Effector memory CD4-positive, alpha-beta T cell (primary cell): ENCODE measurements at regions not wholly inside any gene's neighbourhood (a gene's known extent, or its start where the extent isn't known, plus 50 kb on each side); places are given as distances from the start of the nearest gene placed in this dataset.
A peak's percentile ranks its signal among the peaks of the same experiment; 100 is the strongest.

Experiments used
- DNase-seq, 3 donors: peaks; one replicate each; pipeline ENCODE4 v3.0.0-alpha.2; 2020
- H3K27ac ChIP-seq: 2 replicates; pipeline ENCODE4 v1.7.0; 2013; ENCODE audit warnings: mild to moderate bottlenecking, low read length, moderate library complexity; ENCODE audit not compliant: insufficient read depth, poor library complexity, severe bottlenecking
- H3K27me3 ChIP-seq: replicated peaks from 2 replicates; pipeline ENCODE4 v1.7.0; 2013; ENCODE audit warnings: mild to moderate bottlenecking, low read length; ENCODE audit not compliant: insufficient read depth, control insufficient read depth, poor library complexity, severe bottlenecking
- H3K36me3 ChIP-seq: 2 replicates; pipeline ENCODE4 v1.7.0; 2013; ENCODE audit warnings: mild to moderate bottlenecking, low read length, moderate library complexity; ENCODE audit not compliant: control insufficient read depth, insufficient read depth
- H3K4me1 ChIP-seq: 2 replicates; pipeline ENCODE4 v1.7.0; 2013; ENCODE audit warnings: low read length, mild to moderate bottlenecking; ENCODE audit not compliant: control insufficient read depth, insufficient read depth, poor library complexity, severe bottlenecking
- H3K4me3 ChIP-seq: 2 replicates; pipeline ENCODE4 v1.7.0; 2013; ENCODE audit warnings: low read length, low read depth, mild to moderate bottlenecking; ENCODE audit not compliant: insufficient read depth, poor library complexity, severe bottlenecking
- H3K9me3 ChIP-seq: 2 replicates; pipeline ENCODE4 v1.7.0; 2013; ENCODE audit warnings: mild to moderate bottlenecking, low read length, moderate library complexity; ENCODE audit not compliant: control insufficient read depth

DNA sequence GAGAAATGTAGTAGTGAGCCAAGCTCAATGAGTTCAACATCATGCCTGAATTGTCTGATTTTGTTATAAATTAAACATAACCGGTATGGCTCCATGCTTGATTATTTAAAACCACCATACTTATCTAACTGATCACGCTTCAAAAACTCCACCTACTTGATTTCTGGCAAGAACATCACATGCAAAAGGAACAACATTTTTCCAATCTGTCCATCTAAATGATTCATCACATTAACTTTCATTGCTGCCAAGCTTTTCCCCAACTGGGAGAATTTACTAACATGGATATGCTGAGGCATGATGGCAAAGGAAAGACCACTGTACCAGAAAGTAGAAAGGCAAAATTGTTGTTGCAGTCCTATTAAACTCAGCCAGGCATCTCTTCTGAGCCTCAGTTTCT, 286.8 kb downstream of the TRIB2 start:
- peaks cover 2% of the 10 kb centered on the region for H3K4me1 ChIP-seq
- DNase-seq: no peak
- no peaks in the 10 kb centered on the region for H3K36me3 ChIP-seq
- H3K9me3 ChIP-seq: no peaks in the 10 kb centered on the region
- no peak overlapping the region for H3K27ac ChIP-seq
- H3K4me3 ChIP-seq: no peak overlapping the region
- no peaks in the 10 kb centered on the region for H3K27me3 ChIP-seq

DNA sequence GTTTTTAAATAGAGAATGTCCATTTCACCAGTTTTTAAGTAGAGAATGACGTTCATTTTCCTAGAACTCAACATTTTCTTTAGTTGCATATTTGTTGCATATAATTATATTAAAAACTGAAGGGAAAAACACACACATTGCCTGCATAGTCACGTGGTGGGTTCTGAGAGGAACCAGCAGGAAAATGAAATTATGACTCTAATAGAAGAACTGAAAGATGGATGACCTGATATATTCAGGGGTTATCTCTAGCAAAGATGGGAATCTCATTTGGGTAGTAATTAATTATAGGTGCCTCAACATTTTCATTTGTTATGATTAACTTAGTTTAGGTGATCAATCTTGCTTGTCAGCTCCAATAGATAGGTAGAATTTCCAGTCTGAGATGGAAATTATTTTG, 288.3 kb downstream of the TRIB2 start:
- Histone ChIP-seq H3K4me1 (peaks cover 2% of the 10 kb centered on the region), H3K36me3 (no peaks in the 10 kb centered on the region), H3K27ac (no peak overlapping the region), H3K27me3 (no peaks in the 10 kb centered on the region), H3K9me3 (no peaks in the 10 kb centered on the region), H3K4me3 (no peak overlapping the region)
- no peak for DNase-seq

DNA sequence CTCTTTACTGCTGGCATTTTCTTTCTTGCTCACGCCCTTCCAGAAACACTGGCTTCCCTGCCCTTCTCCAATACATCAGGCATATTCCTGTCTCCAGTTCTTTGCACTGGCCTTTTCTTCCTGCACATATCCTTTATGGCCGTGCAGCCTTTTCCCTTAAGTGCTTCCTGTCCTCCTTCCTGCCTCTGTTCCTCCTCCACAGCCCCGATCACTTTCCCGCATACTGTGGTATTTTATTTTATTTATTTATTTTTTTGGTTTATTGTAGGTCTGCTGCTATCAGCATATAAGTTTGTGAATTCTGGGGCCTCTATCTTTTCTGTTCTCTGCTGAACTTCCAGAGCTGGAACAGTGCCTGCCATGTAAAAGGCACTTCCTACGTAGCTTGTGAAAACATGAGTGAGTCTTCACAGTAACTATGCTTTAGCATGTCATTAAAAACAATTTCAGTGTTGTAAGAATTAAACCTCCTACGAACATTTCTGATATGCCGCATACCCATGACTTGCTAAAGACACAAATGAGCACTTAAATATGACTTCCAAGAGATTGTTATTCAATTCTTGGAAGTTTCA, 289.1 kb downstream of the TRIB2 start:
- no peak for DNase-seq

DNA sequence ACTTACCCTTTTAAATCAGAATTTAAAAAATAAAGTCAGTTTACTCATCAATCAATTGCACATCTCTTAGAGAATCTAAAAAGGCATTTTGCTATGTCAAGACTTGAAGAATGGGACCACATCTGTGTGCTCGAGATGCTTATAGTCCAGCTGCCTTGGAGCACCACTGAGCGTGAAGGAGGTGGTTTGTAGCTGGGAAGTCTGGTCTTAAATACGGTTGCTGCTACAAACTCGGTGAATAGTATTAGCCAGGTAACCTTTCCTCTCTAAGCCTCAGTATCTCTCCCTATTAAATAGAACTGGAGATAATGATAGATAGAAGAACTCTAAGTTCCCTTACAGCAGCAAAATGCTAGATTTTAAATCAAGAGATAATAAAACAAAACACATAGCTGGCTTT, 289.7 kb downstream of the TRIB2 start:
- Histone ChIP-seq H3K4me1 (peaks cover 2% of the 10 kb centered on the region), H3K4me3 (no peak overlapping the region), H3K9me3 (no peaks in the 10 kb centered on the region), H3K27me3 (no peaks in the 10 kb centered on the region), H3K36me3 (no peaks in the 10 kb centered on the region), H3K27ac (no peak overlapping the region)
- no peak for DNase-seq

More for the DNA sequence above, 289.1 kb downstream of the TRIB2 start:
- H3K4me3 ChIP-seq: no peak overlapping the region
- H3K27me3 ChIP-seq: no peaks in the 10 kb centered on the region
- H3K36me3 ChIP-seq: no peaks in the 10 kb centered on the region
- no peaks in the 10 kb centered on the region for H3K9me3 ChIP-seq
- H3K4me1 ChIP-seq: peaks cover 2% of the 10 kb centered on the region
- no peak overlapping the region for H3K27ac ChIP-seq

DNA sequence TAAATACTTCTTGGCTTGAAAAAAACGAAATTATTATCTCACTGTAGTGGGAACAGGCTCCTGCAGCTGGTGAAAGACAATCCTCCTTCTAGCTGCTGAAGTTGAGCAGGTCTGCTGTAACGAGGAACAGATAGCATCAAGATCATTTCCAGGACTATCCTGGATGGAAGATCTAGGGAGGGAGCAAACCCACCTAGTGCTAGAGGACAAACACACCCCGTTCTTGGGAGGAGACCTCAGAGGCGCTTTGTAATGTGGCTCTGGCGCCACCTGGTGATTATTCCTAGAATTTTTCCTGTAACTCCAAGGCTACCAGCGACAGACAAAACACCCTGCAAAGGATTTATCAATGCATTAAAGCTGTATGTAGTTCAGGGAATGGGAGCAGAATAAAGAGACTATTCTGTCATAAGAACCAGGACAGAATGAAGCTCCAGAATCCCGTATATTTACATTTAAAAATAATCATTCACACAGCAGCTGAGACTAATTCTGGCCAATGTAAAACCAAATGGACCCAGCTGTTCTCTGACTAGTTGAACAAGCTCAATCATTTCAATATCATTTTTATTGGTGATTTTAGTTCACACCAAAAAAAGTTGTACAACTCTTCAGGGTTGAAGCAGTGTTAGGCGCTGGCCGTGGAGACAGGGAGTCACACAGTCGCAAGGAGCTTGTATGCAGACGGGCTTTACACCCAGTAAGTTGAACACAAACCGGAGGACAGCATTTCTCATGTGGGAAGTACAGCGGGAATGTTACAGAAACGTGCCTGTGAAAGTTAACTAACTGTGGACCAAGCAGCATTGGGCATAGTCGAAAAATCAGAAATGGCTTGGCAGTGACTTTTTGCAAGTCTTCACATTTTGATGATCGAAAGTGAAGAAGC, 290.3 kb downstream of the TRIB2 start:
- no peaks in the 10 kb centered on the region for H3K27me3 ChIP-seq
- H3K4me1 ChIP-seq: no peaks in the 10 kb centered on the region
- peak; percentile 22 to 49 (median 34) for DNase-seq
- no peaks in the 10 kb centered on the region for H3K9me3 ChIP-seq
- H3K27ac ChIP-seq: no peak overlapping the region
- H3K4me3 ChIP-seq: no peak overlapping the region
- no peaks in the 10 kb centered on the region for H3K36me3 ChIP-seq

DNA sequence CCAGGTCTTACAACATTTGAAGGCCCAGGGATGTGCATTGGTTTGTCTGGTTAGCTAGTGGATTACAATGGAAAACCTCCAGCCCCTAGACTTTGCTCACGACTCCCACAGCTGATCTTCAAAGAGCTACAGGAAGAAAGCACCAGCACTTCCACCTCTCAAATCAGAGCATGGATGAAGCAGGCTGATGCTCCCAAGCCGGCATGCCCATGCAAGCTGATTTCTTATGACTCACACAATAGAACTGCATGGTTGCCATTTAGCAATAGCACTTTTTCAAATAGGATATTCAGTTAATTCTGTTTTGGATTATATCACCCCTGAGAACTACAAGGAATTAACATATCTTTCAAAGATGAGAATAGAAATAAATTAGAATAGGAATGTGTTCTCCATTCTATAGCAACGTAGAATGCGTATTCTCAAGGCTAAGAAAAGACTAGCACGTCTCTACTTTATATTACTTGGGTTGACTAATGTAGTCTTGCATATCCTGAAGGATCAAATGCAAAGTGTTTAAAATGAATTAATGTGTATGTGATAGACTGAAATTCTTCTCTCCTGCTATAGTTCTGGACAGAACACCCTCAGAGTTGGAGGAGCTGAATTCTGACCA, 292.4 kb downstream of the TRIB2 start:
- DNase-seq: no peak
- no peaks in the 10 kb centered on the region for H3K9me3 ChIP-seq
- no peak overlapping the region for H3K4me3 ChIP-seq
- H3K36me3 ChIP-seq: no peaks in the 10 kb centered on the region
- H3K27ac ChIP-seq: no peak overlapping the region
- no peaks in the 10 kb centered on the region for H3K4me1 ChIP-seq
- H3K27me3 ChIP-seq: no peaks in the 10 kb centered on the region

DNA sequence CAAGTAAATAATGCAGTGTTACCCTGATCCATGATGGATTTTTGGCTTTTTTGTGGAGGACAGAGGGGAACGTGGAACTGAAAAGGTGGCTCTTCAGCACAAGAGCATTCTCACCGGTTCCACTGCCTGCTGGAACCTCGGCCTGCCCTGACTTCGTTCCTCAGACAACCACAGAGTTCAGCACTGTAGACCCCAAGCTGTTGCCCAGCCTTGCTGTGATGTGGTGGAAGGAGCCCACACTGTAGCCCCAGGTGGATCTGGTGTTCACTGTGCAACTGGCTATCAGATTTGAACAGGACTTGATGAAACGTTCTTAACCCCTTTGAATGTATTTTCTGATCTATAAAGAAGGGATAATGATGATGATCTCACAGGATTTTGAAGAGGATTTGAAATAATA, 293.5 kb downstream of the TRIB2 start:
- Histone ChIP-seq H3K9me3 (no peaks in the 10 kb centered on the region), H3K4me3 (no peak overlapping the region)
- no peak for DNase-seq

DNA sequence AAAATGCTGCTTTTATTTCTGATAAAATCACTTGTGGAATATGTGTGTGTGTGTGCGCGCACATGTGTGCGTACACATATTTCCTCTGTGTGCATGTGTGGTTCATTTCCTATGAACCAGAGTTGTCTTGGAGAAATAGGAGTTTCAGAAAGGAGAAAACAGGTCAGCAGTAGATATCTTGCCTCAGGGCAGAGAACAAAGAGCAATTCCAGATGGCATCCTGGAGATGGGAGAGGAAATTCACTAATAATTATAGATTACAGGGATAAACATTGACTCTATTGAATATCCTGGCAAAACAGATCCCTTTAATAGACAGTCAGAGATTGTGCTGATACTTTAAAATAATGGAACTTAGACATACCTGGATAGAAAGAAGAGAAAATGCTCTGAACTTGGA, 298.0 kb downstream of the TRIB2 start:
- DNase-seq: no peak
- H3K4me3 ChIP-seq: no peak overlapping the region
- no peaks in the 10 kb centered on the region for H3K36me3 ChIP-seq
- H3K4me1 ChIP-seq: no peaks in the 10 kb centered on the region
- peaks cover 7% of the 10 kb centered on the region for H3K27me3 ChIP-seq
- H3K27ac ChIP-seq: no peak overlapping the region
- H3K9me3 ChIP-seq: no peaks in the 10 kb centered on the region

More for the DNA sequence above, 293.5 kb downstream of the TRIB2 start:
- H3K4me1 ChIP-seq: no peaks in the 10 kb centered on the region
- H3K27ac ChIP-seq: no peak overlapping the region
- H3K36me3 ChIP-seq: no peaks in the 10 kb centered on the region
- H3K27me3 ChIP-seq: no peaks in the 10 kb centered on the region

DNA sequence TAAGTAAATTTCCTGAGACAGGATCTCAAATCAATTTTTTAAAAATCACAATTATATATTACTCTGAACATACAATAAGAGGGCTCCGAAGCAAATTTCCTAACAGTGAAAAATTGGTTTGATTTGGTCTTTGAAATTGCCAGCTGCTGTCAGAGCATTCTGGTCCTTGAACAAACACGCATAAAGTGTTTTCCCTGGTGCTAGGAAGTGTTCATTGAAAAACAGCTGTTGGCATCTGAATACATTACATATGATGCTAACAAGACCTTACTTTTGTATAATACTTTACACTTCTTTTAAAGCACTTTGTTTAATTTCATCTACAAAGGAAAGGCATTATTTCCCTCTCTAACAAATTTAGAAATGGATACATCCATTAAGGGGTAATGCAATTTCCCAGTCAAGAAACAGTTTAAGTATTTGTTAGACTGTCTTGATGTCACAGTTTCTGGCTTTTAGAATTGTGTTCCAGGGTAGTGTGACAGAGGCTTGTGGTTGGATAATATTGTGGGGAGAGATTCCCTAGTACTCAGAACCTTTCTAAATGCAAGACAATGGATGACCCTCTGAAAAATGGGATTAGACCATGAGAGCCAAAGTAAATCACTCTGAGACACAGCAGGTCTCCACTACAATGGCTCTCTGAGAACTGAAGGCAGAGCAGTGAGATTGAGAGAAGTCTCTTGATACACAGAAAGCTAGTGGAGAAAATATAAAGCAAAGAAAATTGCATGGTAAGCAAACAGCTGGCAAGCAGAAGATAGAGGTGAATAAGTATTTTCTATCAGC, 299.0 kb downstream of the TRIB2 start:
- Histone ChIP-seq H3K27ac (no peak overlapping the region), H3K9me3 (no peaks in the 10 kb centered on the region), H3K27me3 (peaks cover 7% of the 10 kb centered on the region), H3K4me1 (no peaks in the 10 kb centered on the region), H3K36me3 (no peaks in the 10 kb centered on the region), H3K4me3 (no peak overlapping the region)
- DNase-seq: no peak
